PFSK-1 (cell line): ENCODE measurements at regions not wholly inside any gene's neighbourhood (a gene's known extent, or its start where the extent isn't known, plus 50 kb on each side); places are given as distances from the start of the nearest gene placed in this dataset.

Experiments used
- FOXP2 ChIP-seq: optimal IDR thresholded peaks from 2 replicates; pipeline ENCODE3; 2011; ENCODE audit warnings: borderline replicate concordance, control low read depth, inconsistent platforms; ENCODE audit not compliant: insufficient read depth; ENCODE audit errors: extremely low read length, extremely low read depth
- POLR2AphosphoS5 ChIP-seq: IDR thresholded peaks from 2 replicates; pipeline ENCODE4 v1.6.1; 2012; ENCODE audit warnings: low read depth, mild to moderate bottlenecking, control low read depth, low read length, moderate library complexity
- SIN3A ChIP-seq: IDR thresholded peaks from 2 replicates; pipeline ENCODE4 v1.6.1; 2012; ENCODE audit warnings: mild to moderate bottlenecking, low read length, moderate library complexity, borderline replicate concordance; ENCODE audit not compliant: insufficient read depth
- TAF1 ChIP-seq: IDR thresholded peaks from 2 replicates; pipeline ENCODE4 v1.6.1; 2012; ENCODE audit warnings: low read length, control low read depth, borderline replicate concordance; ENCODE audit not compliant: insufficient read depth
- TF ChIP-seq, protein P1 (sequence below), 2 experiments: IDR thresholded peaks; 2 replicates each; pipeline versions ENCODE4 v1.6.1 to v1.8.0; 2011 to 2012; ENCODE audit warnings: low read depth in 2 of 2, low read length in 2 of 2, control low read depth in 1 of 2, inconsistent platforms in 1 of 2, mild to moderate bottlenecking in 1 of 2, moderate library complexity in 1 of 2; ENCODE audit not compliant: insufficient read depth in 1 of 2

DNA sequence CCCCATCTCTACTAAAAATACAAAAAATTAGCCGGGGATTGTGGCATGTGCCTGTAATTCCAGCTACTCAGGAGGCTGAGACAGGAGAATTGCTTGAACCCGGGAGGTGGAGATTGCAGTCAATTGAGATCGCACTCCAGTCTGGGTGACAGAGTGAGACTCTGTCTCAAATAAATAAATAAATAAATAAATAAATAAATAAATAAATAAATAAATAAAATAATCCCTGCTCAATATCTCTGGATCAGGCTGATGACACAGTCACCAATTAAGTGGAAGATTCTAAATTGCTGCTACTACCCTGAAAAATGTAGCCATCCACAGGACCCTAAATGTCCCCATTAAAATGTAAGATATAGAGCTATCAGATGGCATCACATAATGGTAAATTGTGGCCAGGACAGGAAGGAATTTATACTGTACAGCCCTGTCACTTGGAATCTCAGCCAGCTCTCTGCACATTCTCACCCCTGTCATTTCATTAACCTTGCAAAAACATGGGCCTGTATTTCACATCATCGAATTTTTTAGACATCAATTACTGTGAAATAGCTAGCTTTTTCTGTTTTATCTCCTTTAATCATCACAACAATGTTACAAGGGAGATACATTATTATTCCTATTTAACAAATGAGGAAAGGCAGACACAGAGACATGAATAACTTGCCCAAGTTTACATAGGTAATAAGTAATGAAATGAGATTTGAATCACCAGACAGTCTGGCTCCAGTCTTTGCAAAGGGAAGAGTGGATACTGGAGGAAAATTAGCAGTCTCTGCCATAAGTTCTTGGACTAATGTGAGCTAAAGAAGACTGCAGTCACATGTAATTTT, 56.7 kb upstream of the NTPCR start:
- TF ChIP-seq POLR2AphosphoS5 (no peak), TAF1 (no peak), FOXP2 (no peak), SIN3A (no peak)
- TF ChIP-seq, protein P1, sequence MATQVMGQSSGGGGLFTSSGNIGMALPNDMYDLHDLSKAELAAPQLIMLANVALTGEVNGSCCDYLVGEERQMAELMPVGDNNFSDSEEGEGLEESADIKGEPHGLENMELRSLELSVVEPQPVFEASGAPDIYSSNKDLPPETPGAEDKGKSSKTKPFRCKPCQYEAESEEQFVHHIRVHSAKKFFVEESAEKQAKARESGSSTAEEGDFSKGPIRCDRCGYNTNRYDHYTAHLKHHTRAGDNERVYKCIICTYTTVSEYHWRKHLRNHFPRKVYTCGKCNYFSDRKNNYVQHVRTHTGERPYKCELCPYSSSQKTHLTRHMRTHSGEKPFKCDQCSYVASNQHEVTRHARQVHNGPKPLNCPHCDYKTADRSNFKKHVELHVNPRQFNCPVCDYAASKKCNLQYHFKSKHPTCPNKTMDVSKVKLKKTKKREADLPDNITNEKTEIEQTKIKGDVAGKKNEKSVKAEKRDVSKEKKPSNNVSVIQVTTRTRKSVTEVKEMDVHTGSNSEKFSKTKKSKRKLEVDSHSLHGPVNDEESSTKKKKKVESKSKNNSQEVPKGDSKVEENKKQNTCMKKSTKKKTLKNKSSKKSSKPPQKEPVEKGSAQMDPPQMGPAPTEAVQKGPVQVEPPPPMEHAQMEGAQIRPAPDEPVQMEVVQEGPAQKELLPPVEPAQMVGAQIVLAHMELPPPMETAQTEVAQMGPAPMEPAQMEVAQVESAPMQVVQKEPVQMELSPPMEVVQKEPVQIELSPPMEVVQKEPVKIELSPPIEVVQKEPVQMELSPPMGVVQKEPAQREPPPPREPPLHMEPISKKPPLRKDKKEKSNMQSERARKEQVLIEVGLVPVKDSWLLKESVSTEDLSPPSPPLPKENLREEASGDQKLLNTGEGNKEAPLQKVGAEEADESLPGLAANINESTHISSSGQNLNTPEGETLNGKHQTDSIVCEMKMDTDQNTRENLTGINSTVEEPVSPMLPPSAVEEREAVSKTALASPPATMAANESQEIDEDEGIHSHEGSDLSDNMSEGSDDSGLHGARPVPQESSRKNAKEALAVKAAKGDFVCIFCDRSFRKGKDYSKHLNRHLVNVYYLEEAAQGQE (IDR thresholded peaks at IDR 0.05; ENCODE audit: insufficient read depth in 1 of 2, low read depth in 2 of 2, low read length in 2 of 2) = no peak

DNA sequence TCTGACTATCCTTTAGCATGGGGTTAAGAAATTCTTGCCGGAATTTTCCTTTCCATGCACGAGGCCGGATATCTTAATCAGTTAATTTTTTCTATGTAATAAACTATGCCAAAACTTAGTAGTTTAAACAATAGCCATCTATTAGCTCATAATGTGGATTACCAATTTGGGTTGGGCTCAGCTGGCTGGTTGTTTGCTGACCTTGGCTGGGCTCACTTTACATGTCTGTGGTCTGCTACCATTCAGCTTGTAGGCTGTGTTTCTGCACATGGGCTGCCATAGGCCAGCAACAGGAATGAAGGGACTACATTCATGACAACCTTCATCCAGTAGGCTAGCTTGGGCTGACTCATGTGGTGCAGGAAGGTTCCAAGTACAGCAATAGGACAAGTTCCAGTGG, 56.0 kb upstream of the NTPCR start:
- TF ChIP-seq TAF1 (no peak), FOXP2 (no peak), SIN3A (no peak), POLR2AphosphoS5 (no peak)
- TF ChIP-seq, protein P1 (IDR thresholded peaks at IDR 0.05; ENCODE audit: insufficient read depth in 1 of 2, low read depth in 2 of 2, low read length in 2 of 2) = no peak

DNA sequence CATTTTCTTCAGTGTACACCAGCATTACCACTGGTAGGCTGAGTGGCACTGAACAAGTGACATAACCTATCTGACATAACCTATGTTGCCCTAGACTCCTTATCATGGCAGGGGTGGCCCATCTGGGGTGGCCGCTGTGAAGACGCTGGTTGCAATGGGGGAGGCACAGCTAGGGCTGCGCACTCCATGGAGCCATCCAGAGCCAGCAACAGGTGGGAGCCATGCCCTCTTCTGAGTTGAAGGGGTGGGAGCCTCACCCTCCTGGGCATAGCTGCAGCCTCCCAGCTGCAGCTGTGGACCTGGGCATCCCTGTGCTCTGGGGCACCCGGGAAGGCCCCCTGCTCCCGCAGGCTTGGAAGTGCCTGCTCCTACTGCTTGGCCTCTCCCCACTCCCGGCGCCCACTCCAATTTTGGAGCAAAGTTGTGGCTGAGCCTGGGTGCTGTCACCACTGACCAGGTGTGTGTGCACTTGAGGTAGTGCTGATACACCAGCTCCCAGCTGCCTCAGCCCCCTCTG, 52.4 kb upstream of the NTPCR start:
- TF ChIP-seq, protein P1 (IDR thresholded peaks at IDR 0.05; ENCODE audit: insufficient read depth in 1 of 2, low read depth in 2 of 2, low read length in 2 of 2) = no peak
- TF ChIP-seq FOXP2 = no peak
- TF ChIP-seq TAF1 = no peak
- TF ChIP-seq POLR2AphosphoS5 = no peak
- no peak for TF ChIP-seq SIN3A

DNA sequence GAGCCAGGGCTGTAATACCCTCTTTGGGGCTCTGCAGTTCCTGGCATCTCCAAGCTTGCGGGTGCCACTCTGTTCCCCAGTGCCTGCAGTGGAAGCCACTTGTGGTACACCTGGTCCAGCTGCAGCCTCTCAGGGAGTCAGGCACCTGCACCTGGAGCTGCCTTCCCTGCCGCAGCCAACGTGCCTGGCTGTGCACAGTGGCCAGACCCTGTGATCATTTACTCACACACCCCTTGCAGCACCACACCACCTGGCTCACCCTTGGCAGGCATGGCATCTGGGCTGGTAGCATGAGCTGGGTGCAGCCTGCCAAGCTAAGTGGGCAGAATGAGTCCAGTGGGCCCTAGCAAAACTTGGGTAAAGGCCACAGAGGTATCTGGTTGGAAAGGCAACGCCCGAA, 51.1 kb upstream of the NTPCR start:
- TF ChIP-seq POLR2AphosphoS5 = no peak
- no peak for TF ChIP-seq FOXP2
- TF ChIP-seq TAF1 = no peak
- TF ChIP-seq, protein P1 (IDR thresholded peaks at IDR 0.05; ENCODE audit: insufficient read depth in 1 of 2, low read depth in 2 of 2, low read length in 2 of 2) = no peak
- no peak for TF ChIP-seq SIN3A
